ENCODE measurements at regions not wholly inside any gene's neighbourhood (a gene's known extent, or its start where the extent isn't known, plus 50 kb on each side); places are given as distances from the start of the nearest gene placed in this dataset.

DNA sequence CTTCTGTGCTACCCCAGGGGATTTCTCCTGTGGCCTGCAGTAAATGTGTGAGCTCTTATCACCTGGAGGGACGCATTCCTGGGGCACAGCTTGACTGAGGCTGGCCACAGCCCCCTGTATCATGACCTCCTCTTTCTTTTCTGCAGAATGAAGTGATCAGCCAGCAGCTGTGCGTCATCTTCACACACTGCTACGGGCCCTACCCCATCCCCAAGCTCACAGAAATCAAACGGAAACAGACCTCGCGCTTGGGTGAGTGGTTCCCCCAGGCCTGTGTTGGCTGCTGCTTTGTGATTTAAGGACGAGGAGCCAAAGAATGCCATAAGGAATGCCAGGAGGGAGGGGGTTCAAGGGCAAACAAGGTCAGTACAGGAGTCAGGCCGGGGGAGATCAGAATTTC is 50.5 kb upstream of the PWP1 start:
- H3K14ac ChIP-seq (ENCODE audit: insufficient read length): no peak overlapping the region
- H4K20me1 ChIP-seq (replicated peaks in 1 of 2; ENCODE audit: control insufficient read depth in 1 of 2, insufficient read depth in 2 of 2, low read length in 2 of 2): no peaks in the 10 kb centered on the region
- H3K23me2 ChIP-seq (ENCODE audit: low read depth, low read length): no peaks in the 10 kb centered on the region; the same call in 1 of the 2 replicates
- no peak overlapping the region for H3K23ac ChIP-seq (ENCODE audit: insufficient read length)
- H3K9ac ChIP-seq (replicated peaks in 1 of 4; ENCODE audit: extremely low read depth in 1 of 4, low read depth in 3 of 4, low read length in 3 of 4): peak overlapping the region in 2 of 4 experiments; percentile 36 to 50; a peak in 2 of 7 replicates
- H3K36me3 ChIP-seq (ENCODE audit: control insufficient read depth in 2 of 4, insufficient read depth in 4 of 4, low read length in 3 of 4): no peaks in the 10 kb centered on the region
- H3K27me3 ChIP-seq (replicated peaks in 1 of 4; ENCODE audit: control insufficient read depth in 3 of 4, extremely low read depth in 1 of 4, insufficient read depth in 3 of 4, low read length in 3 of 4): no peaks in the 10 kb centered on the region
- peak overlapping the region; percentile 85 for H2BK5ac ChIP-seq (ENCODE audit: low read depth, low read length)
- peak overlapping the region; percentile 51 for H4K91ac ChIP-seq (replicated peaks; ENCODE audit: insufficient read length, low read length)
- no peak overlapping the region for H3K56ac ChIP-seq (replicated peaks; ENCODE audit: insufficient read length, low read depth, low read length)
- no peaks in the 10 kb centered on the region for H3K79me1 ChIP-seq (ENCODE audit: low read depth, low read length)
- H3K9me3 ChIP-seq (ENCODE audit: insufficient read depth in 2 of 2, low read depth in 1 of 2, low read length in 1 of 2): no peaks in the 10 kb centered on the region; a peak in 2 of 4 replicates
- no peak overlapping the region for H3K4ac ChIP-seq (replicated peaks; ENCODE audit: insufficient read length, low read depth, low read length)
- peak; percentile 61 to 72 for DNase-seq (ENCODE audit: low read depth in 1 of 2, low spot score in 2 of 2)
- peaks cover 6 to 20% (median 18%) of the 10 kb centered on the region in 4 experiments for H3K4me1 ChIP-seq (replicated peaks in 1 of 4; ENCODE audit: control insufficient read depth in 3 of 4, insufficient read depth in 4 of 4, low read length in 3 of 4)
- no peak overlapping the region for H4K5ac ChIP-seq (ENCODE audit: insufficient read length, low read depth, low read length)
- peak overlapping the region; percentile 91; the same call in 1 of the 2 replicates for H2BK20ac ChIP-seq (ENCODE audit: low read length)
- no peak overlapping the region; the same call in 1 of the 2 replicates for H3K18ac ChIP-seq (ENCODE audit: extremely low read depth, low read length)
- H3K4me3 ChIP-seq (ENCODE audit: extremely low read depth in 1 of 4, insufficient read depth in 2 of 4, low read depth in 3 of 4, low read length in 4 of 4): peak overlapping the region in 1 of 4 experiments; percentile 36; a peak in 2 of 8 replicates
- peak overlapping the region; percentile 77 for H2BK120ac ChIP-seq (replicated peaks; ENCODE audit: low read depth, low read length)
- H2AK5ac ChIP-seq (ENCODE audit: low read depth, low read length): no peak overlapping the region
- WGBS, 2 experiments (ENCODE audit: extremely low coverage in 1 of 2, insufficient coverage in 1 of 2, insufficient read length in 1 of 2, insufficient replicate concordance in 2 of 2, low coverage in 1 of 2, low lambda C conversion rate in 2 of 2, missing lambda C conversion rate in 1 of 2): 21% methylated on average over 8 of the region's 8 CpGs; no CpG with 5 or more reads in 1 of the 2 experiments
- CTCF ChIA-PET (ENCODE audit: partially characterized antibody): interaction anchor here (0.8 to 1.8 kb wide), 6 partner anchors 11 to 545 kb away, joined by 3 to 10 read pairs (median 4); no protein-coding TSS in a partner anchor
- no peak overlapping the region for H2BK15ac ChIP-seq (ENCODE audit: low read length)
- POLR2A ChIA-PET (ENCODE audit: partially characterized antibody): interaction anchor here (0.9 to 4.3 kb wide), 14 partner anchors 9 to 112 kb away, joined by 3 to 46 read pairs (median 5); no protein-coding TSS in a partner anchor
- FAIRE-seq: peak; percentile 45
- H4K8ac ChIP-seq (ENCODE audit: extremely low read depth, insufficient read depth, low read length): peak overlapping the region; percentile 80; the same call in 1 of the 2 replicates
- H3K27ac ChIP-seq (ENCODE audit: low read depth, low read length): peak overlapping the region; percentile 70
- H2BK12ac ChIP-seq (ENCODE audit: low read depth, low read length): peak overlapping the region; percentile 60; the same call in 1 of the 2 replicates
- no peaks in the 10 kb centered on the region for H3K79me2 ChIP-seq (ENCODE audit: control insufficient read depth in 1 of 2, insufficient read depth in 2 of 2, low read length in 2 of 2)
- H2AFZ ChIP-seq (ENCODE audit: low read length): no peak overlapping the region
- H3K4me2 ChIP-seq (ENCODE audit: insufficient read depth in 1 of 2, low read depth in 2 of 2, low read length in 2 of 2): peak overlapping the region; percentile 12 to 44
- TF ChIP-seq RXRA (IDR thresholded peaks at IDR 0.05; ENCODE audit: insufficient read depth, low read depth, low read length): no peak
- TF ChIP-seq CHD1 (IDR thresholded peaks at IDR 0.05; ENCODE audit: low read depth, low read length): no peak
- TF ChIP-seq SIN3A (conservative IDR thresholded peaks at IDR 0.05 in 1 of 2, IDR thresholded peaks at IDR 0.05 in 1 of 2; ENCODE audit: low read depth in 1 of 2, low read length in 2 of 2): no peak
- TF ChIP-seq SIX5 (IDR thresholded peaks at IDR 0.05; ENCODE audit: low read depth, low read length): no peak
- TF ChIP-seq SIRT6 (IDR thresholded peaks at IDR 0.05; ENCODE audit: low read length): no peak
- TF ChIP-seq SAP30 (IDR thresholded peaks at IDR 0.05; ENCODE audit: insufficient read depth, insufficient replicate concordance, low read length): no peak
- TF ChIP-seq YY1 (IDR thresholded peaks at IDR 0.05; ENCODE audit: low read depth, low read length): no peak
- TF ChIP-seq, protein P1, sequence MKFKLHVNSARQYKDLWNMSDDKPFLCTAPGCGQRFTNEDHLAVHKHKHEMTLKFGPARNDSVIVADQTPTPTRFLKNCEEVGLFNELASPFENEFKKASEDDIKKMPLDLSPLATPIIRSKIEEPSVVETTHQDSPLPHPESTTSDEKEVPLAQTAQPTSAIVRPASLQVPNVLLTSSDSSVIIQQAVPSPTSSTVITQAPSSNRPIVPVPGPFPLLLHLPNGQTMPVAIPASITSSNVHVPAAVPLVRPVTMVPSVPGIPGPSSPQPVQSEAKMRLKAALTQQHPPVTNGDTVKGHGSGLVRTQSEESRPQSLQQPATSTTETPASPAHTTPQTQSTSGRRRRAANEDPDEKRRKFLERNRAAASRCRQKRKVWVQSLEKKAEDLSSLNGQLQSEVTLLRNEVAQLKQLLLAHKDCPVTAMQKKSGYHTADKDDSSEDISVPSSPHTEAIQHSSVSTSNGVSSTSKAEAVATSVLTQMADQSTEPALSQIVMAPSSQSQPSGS (IDR thresholded peaks at IDR 0.05; ENCODE audit: low read length): peak; percentile 41; the same call in 1 of the 2 replicates
- TF ChIP-seq RNF2 (IDR thresholded peaks at IDR 0.05; ENCODE audit: borderline replicate concordance, low read depth, low read length, missing control alignments, poor library complexity, severe bottlenecking): no peak
- TF ChIP-seq GTF2F1 (IDR thresholded peaks at IDR 0.05; ENCODE audit: borderline replicate concordance, low read depth, low read length): no peak
- TF ChIP-seq, protein P2, sequence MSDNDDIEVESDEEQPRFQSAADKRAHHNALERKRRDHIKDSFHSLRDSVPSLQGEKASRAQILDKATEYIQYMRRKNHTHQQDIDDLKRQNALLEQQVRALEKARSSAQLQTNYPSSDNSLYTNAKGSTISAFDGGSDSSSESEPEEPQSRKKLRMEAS (IDR thresholded peaks at IDR 0.05): no peak

All from H1 (cell line).